Stomach (tissue), 8 donors: ENCODE measurements at regions not wholly inside any gene's neighbourhood (a gene's known extent, or its start where the extent isn't known, plus 50 kb on each side); places are given as distances from the start of the nearest gene placed in this dataset.

Experiments
- DNase-seq, 2 donors: peaks; one replicate each; pipeline versions ENCODE4 v3.0.0 to v3.0.0-alpha.2; 2013 to 2019
- H3K27ac ChIP-seq, 5 donors: fragments of 200-600 bp in 4 of 5; sonication (generic) in 4 of 5; one replicate each; pipeline ENCODE4 v1.5.1; 2013 to 2019; ENCODE audit warnings: mild to moderate bottlenecking in 1 of 5, moderate library complexity in 1 of 5
- H3K27me3 ChIP-seq, 3 donors: fragments of 200-600 bp; sonication (generic); one replicate each; pipeline ENCODE4 v1.5.1; 2017 to 2019; ENCODE audit warnings: mixed run types in 1 of 3
- H3K36me3 ChIP-seq, 4 donors: fragments of 200-600 bp; sonication (generic); 1 replicate in 3 of 4; 2 replicates in 1 of 4; pipeline ENCODE4 v1.5.1; 2016 to 2019
- H3K4me1 ChIP-seq, 4 donors: fragments of 200-600 bp; sonication (generic); one replicate each; pipeline ENCODE4 v1.5.1; 2016 to 2019
- H3K4me3 ChIP-seq, 4 donors: fragments of 200-600 bp; sonication (generic) in 3 of 4; one replicate each; pipeline ENCODE4 v1.5.1; 2016 to 2019; ENCODE audit warnings: mild to moderate bottlenecking in 1 of 4
- H3K9me3 ChIP-seq, 4 donors: fragments of 200-600 bp; sonication (generic); one replicate each; pipeline ENCODE4 v1.5.1; 2016 to 2019
- EP300 ChIP-seq: sonication (generic); formaldehyde crosslinking; IDR thresholded peaks from one replicate; pipeline ENCODE4 v1.6.1; 2017; ENCODE audit warnings: antibody characterized with exemption
- POLR2A ChIP-seq, 4 donors: fragments of 450-650 bp; IDR thresholded peaks; one replicate each; pipeline ENCODE4 v1.6.1; 2016; ENCODE audit warnings: antibody characterized with exemption in 4 of 4, control low read depth in 2 of 4, mild to moderate bottlenecking in 1 of 4, moderate library complexity in 1 of 4
- POLR2AphosphoS5 ChIP-seq, 3 donors: sonication (generic); formaldehyde crosslinking; IDR thresholded peaks; one replicate each; pipeline ENCODE4 v1.6.1; 2016; ENCODE audit warnings: antibody characterized with exemption in 3 of 3
- WGBS, 5 donors: extraction: QIAGEN DNeasy Blood & Tissue Kit in 3 of 5; methylation state at CpG; one replicate each; pipeline versions ENCODE4 v1.1.5 to v1.1.7; 2013 to 2018; 5-methylcytosine and 5-hydroxymethylcytosine counted together
- intact Hi-C: fragments of 100-400 bp; cut with DNase I; formaldehyde crosslinking; loops from one replicate; pipeline ENCODE4 v1.15.1; 2023; ENCODE audit warnings: low total_unique reads
- TF ChIP-seq, protein P1 (sequence below), 7 experiments: fragments of 450-650 bp in 4 of 7; fragments of 200-600 bp in 3 of 7; sonication (generic) in 3 of 7; IDR thresholded peaks; one replicate each; pipeline ENCODE4 v1.5.1; 2016 to 2019; ENCODE audit warnings: antibody characterized with exemption in 7 of 7, control low read depth in 2 of 7, mild to moderate bottlenecking in 1 of 7
- donor health status: healthy with polysubstance abuse.
- donor health status: Bipolar disorder and iron deficiency.
- donor health status: healthy.

- Histone ChIP-seq H3K27me3 (no peaks in the 10 kb centered on the region), H3K4me1 (no peaks in the 10 kb centered on the region), H3K4me3 (no peak overlapping the region), H3K27ac (no peak overlapping the region), H3K9me3 (no peaks in the 10 kb centered on the region), H3K36me3 (no peaks in the 10 kb centered on the region)
- intact Hi-C loops = no loop called here
- peak in 1 of 2 donors; percentile 50 for DNase-seq
- 72 to 87% (median 82%) methylated on average over 7 of the region's 7 CpGs for WGBS, 5 donors
- TF ChIP-seq EP300 (no peak), POLR2A (IDR thresholded peaks at IDR 0.05) (no peak), POLR2AphosphoS5 (IDR thresholded peaks at IDR 0.05) (no peak)
- TF ChIP-seq, protein P1, sequence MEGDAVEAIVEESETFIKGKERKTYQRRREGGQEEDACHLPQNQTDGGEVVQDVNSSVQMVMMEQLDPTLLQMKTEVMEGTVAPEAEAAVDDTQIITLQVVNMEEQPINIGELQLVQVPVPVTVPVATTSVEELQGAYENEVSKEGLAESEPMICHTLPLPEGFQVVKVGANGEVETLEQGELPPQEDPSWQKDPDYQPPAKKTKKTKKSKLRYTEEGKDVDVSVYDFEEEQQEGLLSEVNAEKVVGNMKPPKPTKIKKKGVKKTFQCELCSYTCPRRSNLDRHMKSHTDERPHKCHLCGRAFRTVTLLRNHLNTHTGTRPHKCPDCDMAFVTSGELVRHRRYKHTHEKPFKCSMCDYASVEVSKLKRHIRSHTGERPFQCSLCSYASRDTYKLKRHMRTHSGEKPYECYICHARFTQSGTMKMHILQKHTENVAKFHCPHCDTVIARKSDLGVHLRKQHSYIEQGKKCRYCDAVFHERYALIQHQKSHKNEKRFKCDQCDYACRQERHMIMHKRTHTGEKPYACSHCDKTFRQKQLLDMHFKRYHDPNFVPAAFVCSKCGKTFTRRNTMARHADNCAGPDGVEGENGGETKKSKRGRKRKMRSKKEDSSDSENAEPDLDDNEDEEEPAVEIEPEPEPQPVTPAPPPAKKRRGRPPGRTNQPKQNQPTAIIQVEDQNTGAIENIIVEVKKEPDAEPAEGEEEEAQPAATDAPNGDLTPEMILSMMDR (IDR thresholded peaks at IDR 0.05) = no peak
These were observed 480.9 kb upstream of the MARCKS start for GRCh38 chr6:113375950-113376846.

DNA sequence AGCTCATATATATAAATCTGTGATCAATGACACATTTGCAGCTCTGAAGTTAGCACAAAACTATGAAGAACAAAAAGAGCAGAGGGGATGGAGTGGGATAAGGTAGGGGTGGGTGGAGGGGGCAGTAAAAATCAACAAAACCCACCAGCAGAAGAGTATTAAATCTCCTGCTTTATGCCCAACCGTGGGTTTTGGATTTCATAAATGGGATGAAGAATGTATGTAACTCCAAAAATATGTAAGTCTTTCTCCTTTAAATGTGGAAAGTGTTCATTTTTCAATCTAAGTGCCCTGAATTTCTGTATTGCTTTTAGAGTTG is 480.3 kb upstream of the MARCKS start:
- H3K4me3 ChIP-seq = no peak overlapping the region

DNA sequence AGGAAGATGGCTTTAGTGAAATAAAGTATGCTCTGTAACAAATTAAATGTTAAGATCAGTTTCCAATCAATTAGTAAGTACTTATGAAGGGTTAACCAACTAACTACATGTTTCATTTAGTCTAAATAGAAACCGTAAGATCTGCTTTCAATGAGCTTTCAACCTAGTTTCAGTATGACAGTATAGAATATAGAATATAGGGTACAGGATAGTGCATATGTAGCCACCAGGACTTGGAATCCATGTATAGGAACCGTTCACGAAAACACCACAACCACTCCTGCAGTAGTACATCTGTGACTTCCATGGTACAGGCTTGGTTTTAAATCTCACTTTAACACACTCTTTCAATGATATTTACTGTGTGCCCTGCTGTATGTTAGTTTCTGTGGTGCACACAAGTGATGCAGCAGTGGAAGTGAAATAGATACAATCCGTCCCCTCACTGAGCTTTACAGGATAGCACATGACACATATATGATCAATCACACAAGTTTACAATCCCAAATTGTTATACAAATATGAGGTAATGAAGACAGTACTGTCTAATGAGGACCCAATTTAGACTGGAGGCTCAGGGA is 479.7 kb upstream of the MARCKS start:
- 86 to 90% (median 88%) methylated on average over 4 of the region's 4 CpGs for WGBS, 5 donors
- H3K27ac ChIP-seq = no peak overlapping the region
- TF ChIP-seq, protein P1 (IDR thresholded peaks at IDR 0.05) = no peak
- TF ChIP-seq EP300 = no peak
- TF ChIP-seq POLR2A (IDR thresholded peaks at IDR 0.05) = no peak
- TF ChIP-seq POLR2AphosphoS5 (IDR thresholded peaks at IDR 0.05) = no peak
- intact Hi-C loops = no loop called here
- no peaks in the 10 kb centered on the region for H3K36me3 ChIP-seq
- peaks cover 0 to 8% (median 4%) of the 10 kb centered on the region in 4 donors for H3K4me1 ChIP-seq
- H3K9me3 ChIP-seq = no peaks in the 10 kb centered on the region
- no peaks in the 10 kb centered on the region for H3K27me3 ChIP-seq
- H3K4me3 ChIP-seq = no peak overlapping the region
- no peak for DNase-seq

More for the DNA sequence above, 480.3 kb upstream of the MARCKS start:
- Histone ChIP-seq H3K36me3 (no peaks in the 10 kb centered on the region), H3K9me3 (no peaks in the 10 kb centered on the region), H3K27ac (no peak overlapping the region), H3K4me1 (peaks cover 0 to 2% (median under 1%) of the 10 kb centered on the region in 4 donors), H3K27me3 (no peaks in the 10 kb centered on the region)
- no peak for DNase-seq
- intact Hi-C loops = no loop called here
- 58 to 85% (median 75%) methylated on average over 1 of the region's 1 CpG for WGBS, 5 donors
- TF ChIP-seq POLR2AphosphoS5 (IDR thresholded peaks at IDR 0.05) = no peak
- TF ChIP-seq POLR2A (IDR thresholded peaks at IDR 0.05) = no peak
- TF ChIP-seq EP300 = no peak
- TF ChIP-seq, protein P1 (IDR thresholded peaks at IDR 0.05) = no peak

DNA sequence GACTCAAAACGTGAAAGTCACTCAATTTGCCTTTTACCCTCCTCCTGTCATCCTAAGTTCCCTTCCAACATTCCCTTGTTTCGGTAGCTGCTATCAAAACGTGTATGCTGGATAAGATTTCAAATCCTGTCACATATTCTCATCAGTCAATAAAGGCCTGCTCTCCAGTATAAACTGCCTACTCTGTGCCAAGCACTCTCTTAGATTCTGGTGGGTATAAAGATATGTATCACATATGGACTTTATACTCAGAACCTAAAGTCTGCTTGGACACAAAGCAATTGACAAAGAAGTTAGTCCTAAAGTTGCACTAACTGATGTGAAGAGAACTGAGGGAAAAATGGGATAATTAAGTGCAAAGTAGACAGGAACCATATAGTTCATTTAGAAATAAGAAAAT is 476.6 kb upstream of the MARCKS start:
- Histone ChIP-seq H3K4me1 (peaks cover 0 to 8% (median 4%) of the 10 kb centered on the region in 4 donors), H3K4me3 (no peak overlapping the region), H3K36me3 (no peaks in the 10 kb centered on the region), H3K27me3 (no peaks in the 10 kb centered on the region), H3K27ac (no peak overlapping the region), H3K9me3 (no peaks in the 10 kb centered on the region)
- no peak for TF ChIP-seq POLR2A (IDR thresholded peaks at IDR 0.05)
- TF ChIP-seq POLR2AphosphoS5 (IDR thresholded peaks at IDR 0.05) = no peak
- TF ChIP-seq, protein P1 (IDR thresholded peaks at IDR 0.05) = no peak
- no peak for TF ChIP-seq EP300
- 47 to 83% (median 55%) methylated on average over 3 of the region's 3 CpGs for WGBS, 5 donors
- no peak for DNase-seq
- intact Hi-C loops = no loop called here
